Activated T-cell treated with anti-CD3 and anti-CD28 coated beads, Interleukin-2, amount 50 U/mL, for 1 hour (primary cell): ENCODE measurements at regions not wholly inside any gene's neighbourhood (a gene's known extent, or its start where the extent isn't known, plus 50 kb on each side); places are given as distances from the start of the nearest gene placed in this dataset.

Experiments
- DNase-seq: peaks from one replicate; pipeline ENCODE4 v3.0.0-alpha.2; 2020

DNA sequence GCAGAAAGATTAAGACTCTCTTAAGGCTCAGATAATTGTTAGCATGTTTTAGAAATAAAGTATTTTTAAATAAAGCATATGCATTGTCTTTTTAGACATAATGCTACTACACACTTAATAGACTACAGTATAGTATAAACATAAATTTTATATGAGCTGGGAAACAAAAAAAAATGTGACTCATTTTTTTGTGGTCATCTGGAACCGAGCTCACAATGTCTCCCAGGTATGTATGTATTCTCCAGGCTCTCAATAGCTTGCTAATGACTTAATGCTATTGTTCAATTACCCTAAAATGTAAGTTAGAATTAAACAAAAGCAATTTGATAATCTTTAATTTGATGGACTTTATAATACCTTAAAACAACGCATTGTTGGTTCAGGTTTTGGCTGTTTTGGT is 167.2 kb downstream of the NUP35 start:
- no peak for DNase-seq

DNA sequence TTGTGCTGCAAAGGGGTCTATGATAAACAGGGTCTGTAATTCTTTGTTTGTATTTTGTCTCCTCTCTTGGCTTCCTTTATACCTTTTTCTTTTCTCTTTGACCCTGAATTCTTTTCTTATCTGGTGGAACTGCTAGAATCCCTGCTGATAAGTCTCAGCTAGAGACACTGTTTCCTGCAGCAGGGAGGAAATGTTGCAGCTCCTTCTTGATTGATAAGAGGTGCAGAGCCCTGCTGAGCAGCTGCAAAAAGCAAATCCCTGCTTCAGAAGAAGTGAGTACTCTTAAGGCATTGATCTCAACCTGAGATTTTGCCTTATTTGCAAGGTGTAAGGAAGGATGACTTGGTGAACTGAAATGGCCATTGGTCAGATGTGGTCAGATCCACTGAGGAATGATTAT is 167.8 kb downstream of the NUP35 start:
- no peak for DNase-seq

GRCh38 chr2:183339311-183339710 is 215.1 kb downstream of the NUP35 start:
- DNase-seq, result no peak

DNA sequence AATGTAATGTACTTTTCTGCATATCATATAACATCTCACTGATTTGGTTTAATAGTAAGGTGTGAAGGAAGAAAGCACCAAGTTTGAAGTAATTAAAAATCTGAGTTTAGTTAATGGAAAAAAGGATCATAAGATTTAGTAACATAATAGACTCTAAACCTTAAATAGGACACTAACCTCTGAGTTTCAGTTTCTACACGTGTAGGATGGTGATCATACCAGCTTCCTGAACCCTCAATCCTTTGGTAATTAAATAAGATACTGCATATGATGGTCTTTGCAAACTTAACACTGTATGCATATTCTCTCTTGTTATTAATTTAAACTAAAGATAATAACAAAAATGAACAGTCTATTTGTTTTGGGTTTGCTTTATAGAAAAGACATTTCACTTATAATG is 216.8 kb downstream of the NUP35 start:
- DNase-seq, result no peak

DNA sequence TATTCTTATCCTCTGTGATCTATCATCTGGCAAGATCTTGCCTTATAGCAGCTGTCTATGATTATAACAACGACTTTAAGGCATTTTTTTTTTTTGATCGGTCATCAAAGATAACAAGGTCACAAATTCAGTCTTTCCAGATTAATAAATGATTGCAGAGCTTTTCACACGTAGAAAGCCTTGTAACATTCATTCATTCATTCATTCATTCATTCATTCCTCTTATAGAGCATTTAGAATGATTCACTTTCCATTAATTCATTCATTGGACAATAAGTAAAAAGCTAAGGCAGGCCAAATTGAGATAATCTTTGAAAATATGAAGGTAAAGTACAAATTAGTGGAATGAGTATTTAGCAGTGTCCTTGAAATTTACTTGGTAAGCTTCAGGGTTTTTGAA is 223.7 kb downstream of the NUP35 start:
- DNase-seq, result no peak

- no peak for DNase-seq
These were observed 224.2 kb downstream of the NUP35 start for GRCh38 chr2:183348492-183348891.

DNA sequence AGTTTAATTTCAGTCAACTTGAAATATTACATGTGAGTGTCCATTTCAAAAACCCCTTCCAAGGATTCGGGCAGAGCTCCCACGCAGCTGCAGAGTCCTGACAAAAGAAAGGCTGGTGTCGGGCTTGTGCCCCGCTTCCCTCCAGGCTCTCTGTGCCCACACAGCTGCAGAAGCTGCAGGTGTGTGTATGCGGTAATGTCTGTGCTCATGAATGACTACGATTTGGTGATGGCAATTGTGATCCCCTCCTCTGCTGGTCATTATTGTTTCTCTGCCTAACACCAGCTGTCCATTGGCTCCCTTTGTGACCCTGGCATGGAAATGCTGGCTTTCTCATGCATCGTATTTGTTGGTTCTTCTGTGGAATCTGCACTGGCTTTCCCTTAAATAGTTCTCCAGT is 224.8 kb downstream of the NUP35 start:
- no peak for DNase-seq

DNA sequence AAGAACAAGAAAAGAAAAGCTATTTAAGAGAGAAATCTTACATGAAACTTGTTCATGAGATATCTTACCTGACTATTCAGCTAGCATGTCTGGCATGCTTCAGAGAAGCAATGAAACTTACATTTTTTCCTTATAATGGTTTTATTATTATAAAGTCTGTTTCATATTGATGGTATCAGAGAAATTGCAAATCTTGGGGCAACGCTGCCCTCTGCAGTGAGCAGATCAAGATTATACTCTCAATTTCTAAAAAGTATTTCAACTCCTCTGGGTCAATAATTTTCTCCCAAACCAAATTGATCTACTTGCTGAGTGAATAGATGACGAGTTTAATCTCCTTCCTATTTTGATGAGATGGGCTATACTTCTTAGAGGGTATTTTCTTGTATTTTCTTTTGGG is 235.6 kb downstream of the NUP35 start:
- no peak for DNase-seq

GRCh38 chr2:183371545-183371944 is 247.3 kb downstream of the NUP35 start:
- no peak for DNase-seq

GRCh38 chr2:183375821-183376220 is 251.6 kb downstream of the NUP35 start:
- DNase-seq, result no peak

DNA sequence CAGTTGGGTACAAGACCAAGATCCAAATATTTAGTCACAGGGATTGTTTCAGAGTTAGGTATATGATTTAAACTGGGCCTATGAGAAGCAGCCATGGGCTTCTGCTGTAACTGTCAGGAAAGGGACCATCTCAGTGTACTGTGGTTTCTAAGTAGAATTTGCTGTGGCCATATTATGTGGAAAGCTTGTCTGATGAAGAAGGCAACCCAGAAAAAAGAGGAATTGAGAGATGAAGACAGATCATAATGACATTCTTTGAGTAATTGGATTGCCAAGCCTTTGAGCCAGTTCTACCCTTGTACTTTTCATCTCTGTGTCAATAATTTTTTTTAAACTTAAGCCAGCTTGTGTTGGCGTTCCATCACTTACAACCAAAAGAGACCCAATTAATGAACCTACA is 259.6 kb downstream of the NUP35 start:
- DNase-seq, result no peak

GRCh38 chr2:183389546-183390080 is 265.4 kb downstream of the NUP35 start:
- DNase-seq, result no peak

GRCh38 chr2:183390109-183390508 is 265.9 kb downstream of the NUP35 start:
- DNase-seq, result no peak

- DNase-seq, result no peak
These were observed 280.1 kb downstream of the NUP35 start for GRCh38 chr2:183404392-183404791.

- DNase-seq, result no peak
These were observed 284.3 kb downstream of the NUP35 start for GRCh38 chr2:183408562-183408961.

DNA sequence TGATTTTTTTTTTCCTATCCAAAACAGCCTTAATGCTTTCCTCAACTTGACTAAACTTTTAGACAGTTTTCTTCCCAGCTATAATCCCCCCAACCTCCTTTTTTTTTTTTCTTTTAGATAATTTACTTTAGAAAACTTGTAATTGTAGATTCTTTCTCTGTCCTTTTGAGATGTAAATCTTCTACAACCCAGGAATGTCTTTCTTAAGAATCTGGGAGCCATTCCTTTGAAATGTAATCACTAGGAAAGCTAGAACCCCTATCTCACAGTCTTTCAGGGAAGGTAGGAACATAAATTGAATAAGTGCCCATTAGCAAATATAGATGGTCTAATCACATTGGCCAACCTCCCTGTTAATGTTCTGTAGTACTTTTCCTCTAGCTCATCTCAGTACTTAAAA is 285.4 kb downstream of the NUP35 start:
- no peak for DNase-seq

DNA sequence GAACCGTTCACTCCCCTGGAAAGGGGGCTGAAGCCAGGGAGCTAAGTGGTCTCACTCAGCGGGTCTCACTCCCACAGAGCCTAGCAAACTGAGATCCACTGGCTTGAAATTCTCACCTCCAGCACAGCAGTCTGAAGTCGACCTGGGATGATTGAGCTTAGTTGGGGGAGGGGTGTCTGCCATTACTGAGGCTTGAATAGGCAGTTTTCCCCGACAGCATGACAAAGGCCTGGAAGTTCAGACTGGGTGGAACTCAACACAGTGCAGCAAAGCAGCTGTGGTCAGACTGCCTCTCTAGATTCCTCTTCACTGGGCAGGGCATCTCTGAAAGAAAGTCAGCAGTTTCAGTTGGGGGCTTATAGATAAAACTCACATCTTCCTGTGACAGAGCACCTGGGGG is 292.5 kb downstream of the NUP35 start:
- DNase-seq, result no peak

- DNase-seq, result no peak
These were observed 302.6 kb downstream of the NUP35 start for GRCh38 chr2:183426825-183427224.

- no peak for DNase-seq
These were observed 303.3 kb downstream of the NUP35 start for GRCh38 chr2:183427558-183427957.

GRCh38 chr2:183428881-183429280 is 304.6 kb downstream of the NUP35 start:
- DNase-seq, result no peak

GRCh38 chr2:183438541-183438940 is 314.3 kb downstream of the NUP35 start:
- no peak for DNase-seq

DNA sequence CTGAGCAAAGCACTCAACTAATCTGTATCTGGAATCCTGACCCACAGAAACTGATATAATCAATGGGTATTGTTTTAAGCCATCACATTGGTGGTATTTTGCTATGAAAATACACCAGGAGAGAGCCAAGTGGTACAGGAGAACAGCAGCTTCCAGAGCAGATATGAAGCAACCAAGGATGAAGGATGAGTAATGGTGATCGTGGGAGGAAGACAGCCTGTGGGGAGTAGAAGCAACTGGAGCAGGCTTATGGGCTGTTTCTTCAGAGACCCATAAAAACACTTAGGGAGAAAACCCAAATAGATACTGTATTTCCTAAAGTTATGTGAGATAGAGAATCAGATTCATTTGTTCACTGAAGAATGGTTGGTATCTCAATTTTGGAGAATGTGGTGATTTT is 330.8 kb downstream of the NUP35 start:
- no peak for DNase-seq

- DNase-seq, result no peak
These were observed 331.9 kb downstream of the NUP35 start for GRCh38 chr2:183456177-183456576.

DNA sequence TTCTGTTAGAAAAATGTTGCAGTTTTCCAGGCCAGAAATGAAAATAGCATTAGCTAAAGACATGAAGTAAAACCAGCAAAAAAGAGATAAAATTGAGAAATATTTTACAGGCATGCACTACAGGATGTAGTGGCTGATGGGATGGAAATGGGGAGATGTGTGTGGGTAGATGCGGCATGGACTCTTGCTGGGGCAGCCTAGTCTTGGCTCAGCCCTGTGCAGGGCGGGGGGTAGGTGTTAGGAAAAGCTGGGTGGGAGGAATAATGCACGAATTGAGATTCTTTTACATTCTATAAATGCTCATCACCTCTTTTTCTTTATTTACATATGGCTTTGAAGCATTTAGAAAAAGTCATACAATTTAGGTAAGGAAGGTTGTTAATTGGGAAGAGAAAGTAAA is 334.2 kb downstream of the NUP35 start:
- no peak for DNase-seq

GRCh38 chr2:183459466-183459865 is 335.2 kb downstream of the NUP35 start:
- DNase-seq, result no peak

GRCh38 chr2:183463821-183464220 is 339.6 kb downstream of the NUP35 start:
- no peak for DNase-seq
